ENCODE measurements at regions not wholly inside any gene's neighbourhood (a gene's known extent, or its start where the extent isn't known, plus 50 kb on each side); places are given as distances from the start of the nearest gene placed in this dataset.

GRCh38 chr18:51430538-51430937 is 233.1 kb upstream of the MEX3C start:
- H3K9me3 ChIP-seq: no peaks in the 10 kb centered on the region
- H3K27me3 ChIP-seq: no peaks in the 10 kb centered on the region
- intact Hi-C loops (cut with DNase I; ENCODE audit: low total_unique reads): no loop called here
- H3K4me3 ChIP-seq: no peak overlapping the region
- H3K27ac ChIP-seq: no peak overlapping the region
- DNase-seq: no peak
- no peaks in the 10 kb centered on the region for H3K36me3 ChIP-seq
- no peaks in the 10 kb centered on the region for H3K4me1 ChIP-seq
- TF ChIP-seq CTCF (IDR thresholded peaks at IDR 0.05) (no peak), POLR2A (IDR thresholded peaks at IDR 0.05) (no peak)

GRCh38 chr18:51433296-51433695 is 235.8 kb upstream of the MEX3C start:
- intact Hi-C loops (cut with DNase I; ENCODE audit: low total_unique reads): no loop called here
- no peak for DNase-seq
- no peak for TF ChIP-seq POLR2A (IDR thresholded peaks at IDR 0.05)
- no peak for TF ChIP-seq CTCF (IDR thresholded peaks at IDR 0.05)

GRCh38 chr18:51433881-51434280 is 236.4 kb upstream of the MEX3C start:
- no peak overlapping the region for H3K27ac ChIP-seq
- DNase-seq: no peak
- H3K27me3 ChIP-seq: no peaks in the 10 kb centered on the region
- no peaks in the 10 kb centered on the region for H3K36me3 ChIP-seq
- TF ChIP-seq POLR2A (IDR thresholded peaks at IDR 0.05): no peak
- TF ChIP-seq CTCF (IDR thresholded peaks at IDR 0.05): no peak
- H3K4me1 ChIP-seq: no peaks in the 10 kb centered on the region
- H3K9me3 ChIP-seq: no peaks in the 10 kb centered on the region
- intact Hi-C loops (cut with DNase I; ENCODE audit: low total_unique reads): no loop called here
- no peak overlapping the region for H3K4me3 ChIP-seq

More at GRCh38 chr18:51433296-51433695, 235.8 kb upstream of the MEX3C start:
- Histone ChIP-seq H3K9me3 (no peaks in the 10 kb centered on the region), H3K27ac (no peak overlapping the region), H3K27me3 (no peaks in the 10 kb centered on the region), H3K4me3 (no peak overlapping the region), H3K36me3 (no peaks in the 10 kb centered on the region), H3K4me1 (no peaks in the 10 kb centered on the region)

- Histone ChIP-seq H3K36me3 (no peaks in the 10 kb centered on the region), H3K4me1 (no peaks in the 10 kb centered on the region), H3K27me3 (no peaks in the 10 kb centered on the region), H3K27ac (no peak overlapping the region), H3K4me3 (no peak overlapping the region), H3K9me3 (no peaks in the 10 kb centered on the region)
- intact Hi-C loops (cut with DNase I; ENCODE audit: low total_unique reads): no loop called here
- DNase-seq: no peak
- no peak for TF ChIP-seq POLR2A (IDR thresholded peaks at IDR 0.05)
- no peak for TF ChIP-seq CTCF (IDR thresholded peaks at IDR 0.05)
Observed at GRCh38 chr18:51437280-51438271, 240.1 kb upstream of the MEX3C start.

GRCh38 chr18:51438797-51439350 is 241.4 kb upstream of the MEX3C start:
- intact Hi-C loops (cut with DNase I; ENCODE audit: low total_unique reads): no loop called here
- H3K4me1 ChIP-seq: no peaks in the 10 kb centered on the region
- no peak for DNase-seq
- no peaks in the 10 kb centered on the region for H3K27me3 ChIP-seq
- H3K4me3 ChIP-seq: no peak overlapping the region
- H3K9me3 ChIP-seq: no peaks in the 10 kb centered on the region
- H3K27ac ChIP-seq: no peak overlapping the region
- H3K36me3 ChIP-seq: no peaks in the 10 kb centered on the region
- TF ChIP-seq CTCF (IDR thresholded peaks at IDR 0.05) (no peak), POLR2A (IDR thresholded peaks at IDR 0.05) (no peak)

Data from uterus (tissue), 3 donors.